GM12878 (cell line): ENCODE measurements at regions not wholly inside any gene's neighbourhood (a gene's known extent, or its start where the extent isn't known, plus 50 kb on each side); places are given as distances from the start of the nearest gene placed in this dataset.

ENCODE experiments used
- ATF2 ChIP-seq: IDR thresholded peaks from 2 replicates; pipeline ENCODE4 v1.6.1; 2012; ENCODE audit warnings: low read length, inconsistent platforms
- BRCA1 ChIP-seq: IDR thresholded peaks from 2 replicates; pipeline ENCODE4 v1.6.1; 2011; ENCODE audit warnings: low read depth, low read length, improper control_type of control experiment
- CUX1 ChIP-seq: IDR thresholded peaks from 2 replicates; pipeline ENCODE4 v1.6.1; 2012; ENCODE audit warnings: improper control_type of control experiment, low read depth, low read length; ENCODE audit not compliant: insufficient replicate concordance
- E2F8 ChIP-seq: fragments of 450-650 bp; IDR thresholded peaks from 2 replicates; pipeline ENCODE4 v1.6.1; 2018; ENCODE audit warnings: mild to moderate bottlenecking, low read depth, moderate library complexity; ENCODE audit not compliant: partially characterized antibody
- GABPA ChIP-seq: IDR thresholded peaks from 2 replicates; pipeline ENCODE4 v1.6.1; 2014; ENCODE audit warnings: antibody characterized with exemption, low read depth, mild to moderate bottlenecking, inconsistent platforms
- JUNB ChIP-seq: IDR thresholded peaks from 2 replicates; pipeline ENCODE4 v1.6.1; 2016; ENCODE audit warnings: antibody characterized with exemption, mild to moderate bottlenecking
- NFIC ChIP-seq: IDR thresholded peaks from 2 replicates; pipeline ENCODE4 v1.6.1; 2012; ENCODE audit warnings: low read depth, mild to moderate bottlenecking, inconsistent platforms, low read length, moderate library complexity
- NFXL1 ChIP-seq: fragments of 450-650 bp; IDR thresholded peaks from 2 replicates; pipeline ENCODE4 v1.6.1; 2017; ENCODE audit warnings: antibody characterized with exemption, mild to moderate bottlenecking, borderline replicate concordance
- NR2C2 ChIP-seq: IDR thresholded peaks from 2 replicates; pipeline ENCODE4 v1.6.1; 2011; ENCODE audit warnings: borderline replicate concordance, low read depth; ENCODE audit not compliant: control insufficient read depth, insufficient read length
- NR2F1 ChIP-seq: fragments of 450-650 bp; conservative IDR thresholded peaks from 2 replicates; pipeline ENCODE4 v1.6.1; 2017; ENCODE audit warnings: mild to moderate bottlenecking
- POLR2A ChIP-seq: IDR thresholded peaks from 2 replicates; pipeline ENCODE4 v1.6.1; 2011; ENCODE audit warnings: low read depth, mild to moderate bottlenecking, low read length
- SMAD5 ChIP-seq: IDR thresholded peaks from 2 replicates; pipeline ENCODE4 v1.6.1; 2016; ENCODE audit warnings: antibody characterized with exemption, low read depth
- SMC3 ChIP-seq: IDR thresholded peaks from 2 replicates; pipeline ENCODE4 v1.6.1; 2011; ENCODE audit warnings: low read length, improper control_type of control experiment, borderline replicate concordance
- SUPT20H ChIP-seq: IDR thresholded peaks from 2 replicates; pipeline ENCODE4 v1.6.1; 2011; ENCODE audit warnings: low read depth, mild to moderate bottlenecking, low read length, moderate library complexity, borderline replicate concordance; ENCODE audit not compliant: control insufficient read depth
- TCF12 ChIP-seq: IDR thresholded peaks from 2 replicates; pipeline ENCODE4 v1.6.1; 2011; ENCODE audit warnings: low read depth, mild to moderate bottlenecking, low read length
- ZNF687 ChIP-seq: fragments of 450-650 bp; IDR thresholded peaks from 2 replicates; pipeline ENCODE4 v1.6.1; 2017; ENCODE audit warnings: mild to moderate bottlenecking, moderate library complexity

- TF ChIP-seq ZNF687 (0 out of 2 replicates have a peak, but pooled peaks have one; percentile 30), E2F8 (no peak), NR2C2 (no peak), CUX1 (no peak), ATF2 (peak; percentile 43), NFIC (0 out of 2 replicates have a peak, but pooled peaks have one; percentile 47), TCF12 (no peak), NFXL1 (no peak), SMC3 (no peak), NR2F1 (peak; percentile 62; the same call in 1 of the 2 replicates), JUNB (no peak; the same call in none of the 2 replicates), SMAD5 (no peak), BRCA1 (no peak), POLR2A (no peak), SUPT20H (no peak), GABPA (no peak)
Observed at GRCh38 chr6:11854408-11855165, 76.0 kb upstream of the ADTRP start (continued).
